GM12891 (cell line): ENCODE measurements at regions not wholly inside any gene's neighbourhood (a gene's known extent, or its start where the extent isn't known, plus 50 kb on each side); places are given as distances from the start of the nearest gene placed in this dataset.

ENCODE experiments used
- PAX5 ChIP-seq: IDR thresholded peaks from 2 replicates; pipeline ENCODE4 v1.6.1; 2011; ENCODE audit warnings: low read length, moderate library complexity, mild to moderate bottlenecking; ENCODE audit not compliant: insufficient read depth, severe bottlenecking
- POLR2A ChIP-seq: IDR thresholded peaks from 2 replicates; pipeline ENCODE4 v1.6.1; 2011; ENCODE audit warnings: low read depth, low read length, control low read depth
- POLR2AphosphoS5 ChIP-seq: IDR thresholded peaks from 2 replicates; pipeline ENCODE4 v1.6.1; 2011; ENCODE audit warnings: low read depth, low read length, control low read depth
- POU2F2 ChIP-seq: IDR thresholded peaks from 2 replicates; pipeline ENCODE4 v1.6.1; 2011; ENCODE audit warnings: low read depth, mild to moderate bottlenecking, control low read depth, low read length, moderate library complexity
- SPI1 ChIP-seq: IDR thresholded peaks from 2 replicates; pipeline ENCODE4 v1.6.1; 2011; ENCODE audit warnings: low read depth, low read length, control low read depth
- TAF1 ChIP-seq: IDR thresholded peaks from 2 replicates; pipeline ENCODE4 v1.6.1; 2011; ENCODE audit warnings: low read depth, low read length, control low read depth

GRCh38 chr6:141729146-141729545, 403.6 kb upstream of the GJE1 start:
- no peak for TF ChIP-seq TAF1
- TF ChIP-seq POLR2A = no peak
- TF ChIP-seq POLR2AphosphoS5 = no peak
- TF ChIP-seq POU2F2 = no peak
- no peak for TF ChIP-seq SPI1
- no peak for TF ChIP-seq PAX5
